CD14-positive monocyte (primary cell): ENCODE measurements at regions not wholly inside any gene's neighbourhood (a gene's known extent, or its start where the extent isn't known, plus 50 kb on each side); places are given as distances from the start of the nearest gene placed in this dataset.

Experiments used
- DNase-seq, 3 donors: peaks; one replicate each; pipeline ENCODE4 v3.0.0-alpha.2; 2011 to 2022
- H2AFZ ChIP-seq: 2 replicates; pipeline ENCODE4 v1.6.0; 2012; ENCODE audit warnings: mild to moderate bottlenecking, low read depth, low read length, inconsistent platforms; ENCODE audit not compliant: insufficient read depth, poor library complexity, severe bottlenecking
- H3K27ac ChIP-seq, 2 donors: 1 replicate in 1 of 2; 2 replicates in 1 of 2; pipeline ENCODE4 v1.5.1; 2012 to 2013; ENCODE audit warnings: low read length in 2 of 2, control low read depth in 1 of 2, inconsistent platforms in 1 of 2, low read depth in 1 of 2, mild to moderate bottlenecking in 1 of 2
- H3K27me3 ChIP-seq, 2 donors: one replicate each; pipeline versions ENCODE4 v1.6.0 to v1.6.1; 2011 to 2013; ENCODE audit warnings: low read length in 2 of 2; ENCODE audit not compliant: control insufficient read depth in 2 of 2, insufficient read depth in 2 of 2
- H3K36me3 ChIP-seq, 2 donors: replicated peaks in 1 of 2; 1 replicate in 1 of 2; 2 replicates in 1 of 2; pipeline versions ENCODE4 v1.5.1 to v1.6.1; 2012 to 2013; ENCODE audit warnings: low read length in 2 of 2, control low read depth in 1 of 2, inconsistent platforms in 1 of 2, mild to moderate bottlenecking in 1 of 2; ENCODE audit not compliant: insufficient read depth in 2 of 2, control insufficient read depth in 1 of 2
- H3K4me1 ChIP-seq, 2 donors: 1 replicate in 1 of 2; 2 replicates in 1 of 2; pipeline versions ENCODE4 v1.5.1 to v1.6.1; 2012 to 2013; ENCODE audit warnings: low read length in 2 of 2, control low read depth in 1 of 2, inconsistent platforms in 1 of 2, mild to moderate bottlenecking in 1 of 2, moderate library complexity in 1 of 2; ENCODE audit not compliant: insufficient read depth in 2 of 2, control insufficient read depth in 1 of 2
- H3K4me2 ChIP-seq: replicated peaks from 2 replicates; pipeline ENCODE3; 2012; ENCODE audit warnings: low read length, moderate library complexity, mild to moderate bottlenecking; ENCODE audit not compliant: poor library complexity, severe bottlenecking; ENCODE audit errors: extremely low read depth
- H3K4me3 ChIP-seq, 3 experiments: fragments of 200-600 bp in 1 of 3; sonication (generic) in 1 of 3; replicated peaks in 1 of 3; 1 replicate in 2 of 3; 2 replicates in 1 of 3; pipeline ENCODE4 v1.5.1; 2011 to 2013; ENCODE audit warnings: low read length in 3 of 3, mild to moderate bottlenecking in 3 of 3, control low read depth in 2 of 3, low read depth in 2 of 3, inconsistent platforms in 1 of 3, moderate library complexity in 1 of 3
- H3K79me2 ChIP-seq: 2 replicates; pipeline ENCODE4 v1.6.0; 2012; ENCODE audit warnings: mild to moderate bottlenecking, control low read depth, inconsistent platforms, low read length, moderate library complexity; ENCODE audit not compliant: insufficient read depth
- H3K9ac ChIP-seq: 2 replicates; pipeline ENCODE4 v1.6.0; 2017; ENCODE audit warnings: low read length, mild to moderate bottlenecking; ENCODE audit not compliant: insufficient read depth, poor library complexity, severe bottlenecking
- H3K9me3 ChIP-seq, 2 donors: replicated peaks in 1 of 2; 1 replicate in 1 of 2; 2 replicates in 1 of 2; pipeline versions ENCODE4 v1.5.1 to v1.6.1; 2012 to 2013; ENCODE audit warnings: low read length in 2 of 2, control low read depth in 1 of 2; ENCODE audit not compliant: control insufficient read depth in 1 of 2, insufficient read depth in 1 of 2
- H4K20me1 ChIP-seq: 2 replicates; pipeline ENCODE4 v1.6.0; 2012; ENCODE audit warnings: mild to moderate bottlenecking, low read length, control low read depth, moderate library complexity; ENCODE audit not compliant: insufficient read depth
- H3K27ac Mint-ChIP-seq, 7 donors: one replicate each; pipeline ENCODE4 v1.8.0; 2020; ENCODE audit warnings: mild to moderate bottlenecking in 7 of 7, mixed read lengths in 7 of 7, moderate library complexity in 6 of 7, inconsistent platforms in 2 of 7
- H3K27me3 Mint-ChIP-seq, 3 donors: one replicate each; pipeline ENCODE4 v1.8.0; 2021 to 2022; ENCODE audit warnings: low read depth in 3 of 3, mild to moderate bottlenecking in 3 of 3, mixed read lengths in 3 of 3, moderate library complexity in 3 of 3, inconsistent platforms in 1 of 3
- H3K36me3 Mint-ChIP-seq, 2 donors: one replicate each; pipeline ENCODE4 v1.8.0; 2020; ENCODE audit warnings: mixed read lengths in 2 of 2, inconsistent platforms in 1 of 2, mild to moderate bottlenecking in 1 of 2
- H3K4me1 Mint-ChIP-seq: one replicate; pipeline ENCODE4 v1.8.0; 2020; ENCODE audit warnings: mild to moderate bottlenecking, mixed read lengths
- H3K4me3 Mint-ChIP-seq, 2 donors: one replicate each; pipeline ENCODE4 v1.8.0; 2020; ENCODE audit warnings: mild to moderate bottlenecking in 2 of 2, mixed read lengths in 2 of 2, moderate library complexity in 1 of 2
- H3K9me3 Mint-ChIP-seq, 7 donors: one replicate each; pipeline ENCODE4 v1.8.0; 2020 to 2022; ENCODE audit warnings: mixed read lengths in 7 of 7, mild to moderate bottlenecking in 6 of 7, moderate library complexity in 6 of 7, inconsistent platforms in 2 of 7
- WGBS: methylation state at CpG from one replicate; pipeline ENCODE4 v1.1.5; 2013; ENCODE audit warnings: missing lambda C conversion rate; ENCODE audit not compliant: insufficient coverage; 5-methylcytosine and 5-hydroxymethylcytosine counted together
- intact Hi-C, 2 donors: fragments of 100-400 bp; cut with micrococcal nuclease; formaldehyde crosslinking; loops; one replicate each; pipeline versions ENCODE4 v1.15.0 to v1.15.1; 2023
- TF ChIP-seq, protein P1 (sequence below): fragments of 200-600 bp; IDR thresholded peaks from one replicate; pipeline ENCODE4 v1.8.0; 2022; ENCODE audit warnings: antibody characterized with exemption, mild to moderate bottlenecking

DNA sequence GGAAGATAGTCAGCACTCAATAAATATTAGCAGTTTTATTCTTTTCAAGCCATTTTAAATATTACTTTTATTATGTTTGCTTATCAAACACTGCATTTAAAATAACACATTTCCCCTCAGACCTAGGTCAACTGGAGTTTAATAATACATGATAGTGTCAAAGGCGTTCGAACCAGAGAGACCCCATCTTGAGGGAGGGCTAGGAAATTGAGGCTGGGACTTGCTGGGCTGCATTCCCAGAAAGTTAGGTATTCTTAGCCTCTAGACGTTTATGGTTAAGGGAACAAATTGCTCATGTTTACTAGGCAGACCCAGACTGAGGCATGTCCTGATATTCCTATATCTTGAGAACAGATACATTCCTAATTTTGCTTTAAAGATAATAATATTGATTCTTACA lies 426.5 kb downstream of the METTL4 start:
- Histone ChIP-seq H3K27ac (no peak overlapping the region), H3K4me1 (no peaks in the 10 kb centered on the region), H4K20me1 (no peaks in the 10 kb centered on the region), H2AFZ (no peak overlapping the region), H3K9me3 (no peaks in the 10 kb centered on the region), H3K4me2 (no peak overlapping the region), H3K4me3 (no peak overlapping the region), H3K36me3 (no peaks in the 10 kb centered on the region), H3K79me2 (no peaks in the 10 kb centered on the region), H3K9ac (no peak overlapping the region), H3K27me3 (no peaks in the 10 kb centered on the region)
- Mint-ChIP-seq H3K4me3 (no peak overlapping the region), H3K27me3 (peaks cover 0 to 8% (median 2%) of the 10 kb centered on the region in 3 donors), H3K36me3 (no peaks in the 10 kb centered on the region), H3K9me3 (peaks cover 0 to 12% (median 0%) of the 10 kb centered on the region in 7 donors), H3K4me1 (peaks cover 4% of the 10 kb centered on the region), H3K27ac (no peak overlapping the region)
- no peak for DNase-seq
- TF ChIP-seq, protein P1, sequence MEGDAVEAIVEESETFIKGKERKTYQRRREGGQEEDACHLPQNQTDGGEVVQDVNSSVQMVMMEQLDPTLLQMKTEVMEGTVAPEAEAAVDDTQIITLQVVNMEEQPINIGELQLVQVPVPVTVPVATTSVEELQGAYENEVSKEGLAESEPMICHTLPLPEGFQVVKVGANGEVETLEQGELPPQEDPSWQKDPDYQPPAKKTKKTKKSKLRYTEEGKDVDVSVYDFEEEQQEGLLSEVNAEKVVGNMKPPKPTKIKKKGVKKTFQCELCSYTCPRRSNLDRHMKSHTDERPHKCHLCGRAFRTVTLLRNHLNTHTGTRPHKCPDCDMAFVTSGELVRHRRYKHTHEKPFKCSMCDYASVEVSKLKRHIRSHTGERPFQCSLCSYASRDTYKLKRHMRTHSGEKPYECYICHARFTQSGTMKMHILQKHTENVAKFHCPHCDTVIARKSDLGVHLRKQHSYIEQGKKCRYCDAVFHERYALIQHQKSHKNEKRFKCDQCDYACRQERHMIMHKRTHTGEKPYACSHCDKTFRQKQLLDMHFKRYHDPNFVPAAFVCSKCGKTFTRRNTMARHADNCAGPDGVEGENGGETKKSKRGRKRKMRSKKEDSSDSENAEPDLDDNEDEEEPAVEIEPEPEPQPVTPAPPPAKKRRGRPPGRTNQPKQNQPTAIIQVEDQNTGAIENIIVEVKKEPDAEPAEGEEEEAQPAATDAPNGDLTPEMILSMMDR = no peak
- intact Hi-C loops = no loop called here
- 100% methylated on average over 2 of the region's 3 CpGs for WGBS

DNA sequence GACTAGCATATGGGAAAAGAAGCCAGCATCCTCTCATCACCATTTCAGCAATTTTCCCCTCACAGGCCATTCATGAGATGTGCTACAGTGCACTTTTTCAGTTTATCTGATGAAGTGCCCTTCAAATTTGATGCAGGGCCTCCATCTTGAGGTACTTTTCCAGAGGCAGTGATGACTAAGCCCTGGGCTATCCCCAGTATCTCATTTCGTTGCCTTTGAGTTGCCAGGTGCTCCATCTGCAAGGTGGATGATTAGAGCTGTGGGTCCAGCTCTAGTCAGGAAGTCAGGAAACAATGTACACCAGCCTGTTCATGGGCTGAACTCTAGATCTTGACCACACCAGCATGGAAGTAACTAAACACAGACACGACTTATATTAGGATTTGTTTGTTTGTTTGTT lies 425.2 kb downstream of the METTL4 start:
- H3K9ac ChIP-seq = no peak overlapping the region
- H3K27ac ChIP-seq = no peak overlapping the region
- peaks cover 4% of the 10 kb centered on the region for H3K4me1 Mint-ChIP-seq
- no peaks in the 10 kb centered on the region for H3K36me3 ChIP-seq
- intact Hi-C loops = no loop called here
- no peaks in the 10 kb centered on the region for H4K20me1 ChIP-seq
- H3K27ac Mint-ChIP-seq = peak overlapping the region in 1 of 7 donors; percentile 45
- H3K79me2 ChIP-seq = no peaks in the 10 kb centered on the region
- no peaks in the 10 kb centered on the region for H3K9me3 ChIP-seq
- H3K4me3 Mint-ChIP-seq = no peak overlapping the region
- no peak overlapping the region for H3K4me3 ChIP-seq
- TF ChIP-seq, protein P1 = no peak
- peaks cover 0 to 12% (median 0%) of the 10 kb centered on the region in 7 donors for H3K9me3 Mint-ChIP-seq
- no peak for DNase-seq
- H3K4me1 ChIP-seq = no peaks in the 10 kb centered on the region
- H3K27me3 ChIP-seq = no peaks in the 10 kb centered on the region
- H2AFZ ChIP-seq = no peak overlapping the region
- H3K27me3 Mint-ChIP-seq = peaks cover 0 to 8% (median 2%) of the 10 kb centered on the region in 3 donors
- H3K4me2 ChIP-seq = no peak overlapping the region
- no CpG with 5 or more reads among the region's 2 CpGs for WGBS
- H3K36me3 Mint-ChIP-seq = no peaks in the 10 kb centered on the region
